ENCODE measurements at regions not wholly inside any gene's neighbourhood (a gene's known extent, or its start where the extent isn't known, plus 50 kb on each side); places are given as distances from the start of the nearest gene placed in this dataset.

- TF ChIP-seq CTCF (conservative IDR thresholded peaks at IDR 0.05; ENCODE audit: low read depth in 2 of 2) (no peak), REST (IDR thresholded peaks at IDR 0.05; ENCODE audit: unreplicated experiment) (no peak), POLR2AphosphoS5 (IDR thresholded peaks at IDR 0.05; ENCODE audit: low read depth) (no peak), EZH2phosphoT487 (IDR thresholded peaks at IDR 0.05; ENCODE audit: unreplicated experiment) (no peak), STAT1 (IDR thresholded peaks at IDR 0.05; ENCODE audit: unreplicated experiment) (no peak), EZH2 (IDR thresholded peaks at IDR 0.05; ENCODE audit: low read depth, unreplicated experiment) (no peak), CREB1 (CRISPR knock-in tag; IDR thresholded peaks at IDR 0.05; ENCODE audit: low read depth) (no peak), JUNB (IDR thresholded peaks at IDR 0.05; ENCODE audit: unreplicated experiment) (no peak), ETS1 (IDR thresholded peaks at IDR 0.05) (no peak), ZNF114 (CRISPR knock-in tag; IDR thresholded peaks at IDR 0.05) (no peak)
Observed at GRCh38 chr1:170326186-170326585, 180.4 kb downstream of the NTMT2 start.
